RCC 7860 (cell line): ENCODE measurements at regions not wholly inside any gene's neighbourhood (a gene's known extent, or its start where the extent isn't known, plus 50 kb on each side); places are given as distances from the start of the nearest gene placed in this dataset.
A peak's percentile ranks its signal among the peaks of the same experiment; 100 is the strongest.

Experiments
- DNase-seq: peaks from one replicate; pipeline ENCODE4 v3.0.0-alpha.2; 2015; ENCODE audit warnings: low spot score
- FAIRE-seq: peaks from 2 replicates; lab custom pipeline; 2012; peaks lifted over from hg19 to GRCh38; lab: Jason Lieb, UNC

DNA sequence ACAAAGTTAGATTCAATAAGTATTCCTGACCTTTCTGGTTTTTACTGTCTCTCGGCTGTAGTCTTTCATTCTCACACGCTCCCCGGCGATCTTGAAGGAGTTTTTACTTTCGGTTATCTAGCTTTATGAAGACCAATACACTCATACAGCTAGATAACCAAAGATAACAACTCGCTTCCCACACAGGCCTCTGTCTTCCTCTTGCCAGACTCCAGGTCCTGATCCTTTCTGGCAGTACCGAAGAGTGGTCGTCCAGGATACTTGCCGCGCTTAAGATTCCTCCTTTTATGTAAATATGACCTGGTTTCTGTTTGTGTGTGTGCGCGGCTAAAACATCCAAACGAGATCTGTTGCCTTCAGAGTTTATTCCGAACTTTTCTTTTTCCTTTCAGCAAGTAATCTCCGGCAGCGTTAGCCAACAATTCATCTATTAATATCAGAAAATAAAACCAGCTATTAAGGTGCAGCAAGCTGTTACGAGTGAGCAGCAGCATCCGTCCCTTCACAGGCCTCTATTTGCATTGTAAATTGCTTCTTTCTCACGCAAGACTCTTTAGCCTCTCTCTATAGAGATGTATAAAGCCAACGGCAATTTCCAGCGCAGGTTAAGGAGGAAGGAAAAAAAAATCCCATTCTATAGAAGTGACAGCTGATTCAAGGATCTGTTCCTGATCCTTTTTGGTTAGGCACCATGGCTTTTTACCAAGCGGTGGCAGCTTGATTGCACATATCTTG, 216.1 kb downstream of the MEF2C start:
- no peak for FAIRE-seq

DNA sequence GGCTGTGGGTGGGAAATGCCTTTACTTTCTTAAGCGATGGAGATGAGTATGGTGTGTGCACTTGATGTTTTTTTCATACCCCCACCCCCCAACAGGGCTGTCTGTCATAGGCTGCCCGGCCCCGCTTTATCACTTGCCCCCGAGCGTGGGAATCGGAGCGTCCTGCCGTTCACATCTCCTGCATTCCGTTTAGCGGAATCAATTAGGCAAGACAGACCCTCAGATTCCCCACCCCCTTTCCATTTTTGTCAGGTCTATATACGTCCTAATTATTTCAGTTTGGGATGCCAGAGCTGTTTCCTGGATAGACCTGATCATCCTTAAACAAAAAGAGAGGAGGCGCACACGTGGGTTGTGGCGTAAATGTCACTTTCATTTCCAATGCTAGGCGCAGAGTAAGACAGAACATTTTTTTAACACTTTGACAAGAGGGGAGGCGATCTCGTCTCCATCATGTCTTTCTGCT, 217.2 kb downstream of the MEF2C start:
- no peak for FAIRE-seq

More for the DNA sequence above, 216.1 kb downstream of the MEF2C start:
- peak; percentile 30 for DNase-seq

DNA sequence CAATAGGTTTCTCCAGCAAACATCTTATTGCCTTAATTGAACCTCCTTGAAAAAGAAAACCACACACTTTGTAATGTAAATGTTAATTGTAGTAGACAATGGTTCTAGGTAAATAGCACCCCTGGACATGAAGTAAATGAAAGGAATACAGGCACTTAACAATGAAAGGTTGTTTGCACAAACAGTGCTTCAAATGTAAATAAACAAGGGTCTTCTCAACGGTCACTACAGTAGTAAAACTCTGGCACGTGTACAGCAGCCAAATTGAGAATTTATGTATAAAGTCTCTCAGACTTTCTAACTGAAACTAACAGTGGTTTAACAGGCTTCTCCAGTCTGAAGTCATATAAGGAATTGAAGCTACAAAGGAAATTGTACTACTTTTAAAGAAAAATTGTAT, 218.3 kb downstream of the MEF2C start:
- no peak for FAIRE-seq
- DNase-seq, result no peak

More for the DNA sequence above, 217.2 kb downstream of the MEF2C start:
- DNase-seq, result no peak

DNA sequence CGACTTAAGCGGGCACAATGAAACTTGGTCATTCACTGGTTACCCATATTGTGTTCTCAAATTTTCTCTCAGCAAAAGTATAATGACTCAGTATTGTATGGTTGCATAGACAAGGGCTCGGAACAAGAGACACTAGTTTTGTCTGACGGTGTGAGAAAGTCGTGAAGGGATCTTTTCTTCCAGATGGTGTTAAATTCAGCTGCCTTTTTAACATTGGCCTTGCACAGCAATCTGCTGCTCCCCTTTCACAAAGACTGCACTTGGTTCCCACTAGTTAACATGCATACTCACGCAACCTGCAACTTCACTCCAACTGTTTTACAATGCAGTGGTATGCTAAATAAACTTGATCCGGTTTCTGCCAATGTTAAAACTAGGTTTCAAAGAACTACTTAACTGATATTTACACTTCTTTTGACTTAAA, 219.2 kb downstream of the MEF2C start:
- no peak for DNase-seq
- no peak for FAIRE-seq

DNA sequence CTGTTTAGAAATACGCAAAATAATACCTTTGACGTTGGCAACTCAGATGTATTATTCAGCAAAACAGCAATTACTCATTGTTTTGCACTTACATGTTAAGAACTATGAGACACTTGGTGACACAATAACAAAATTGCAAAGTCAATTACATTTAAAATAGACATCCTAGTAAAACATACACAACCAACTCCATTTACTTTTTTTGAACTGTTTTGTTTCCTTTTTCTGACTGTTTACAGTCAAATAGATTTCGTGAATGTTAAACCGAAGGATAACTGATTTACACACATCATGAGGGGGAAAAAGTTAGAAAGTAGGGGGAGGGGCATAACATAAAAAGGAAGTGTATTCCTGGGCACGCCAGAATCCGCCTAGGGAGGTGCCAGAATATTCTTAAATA, 220.1 kb downstream of the MEF2C start:
- no peak for DNase-seq
- FAIRE-seq, result no peak

DNA sequence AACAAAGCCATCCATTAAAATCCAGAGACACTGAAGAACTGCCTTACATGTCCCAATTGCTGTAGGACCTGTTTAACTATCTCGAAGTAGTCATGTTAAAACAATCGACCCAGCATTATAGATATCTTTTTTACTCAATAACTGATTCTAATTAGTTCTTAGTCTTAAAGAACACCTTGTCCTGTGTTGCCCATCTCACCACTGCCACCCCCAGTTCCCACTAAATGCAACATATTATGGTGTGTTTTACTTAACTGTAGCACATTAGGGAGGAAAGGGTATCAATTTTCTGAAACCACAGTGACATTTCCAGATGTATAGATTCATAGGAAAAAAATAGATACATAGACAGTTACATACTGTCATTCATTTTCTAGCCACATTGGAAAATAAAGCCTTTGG, 221.2 kb downstream of the MEF2C start:
- no peak for DNase-seq

DNA sequence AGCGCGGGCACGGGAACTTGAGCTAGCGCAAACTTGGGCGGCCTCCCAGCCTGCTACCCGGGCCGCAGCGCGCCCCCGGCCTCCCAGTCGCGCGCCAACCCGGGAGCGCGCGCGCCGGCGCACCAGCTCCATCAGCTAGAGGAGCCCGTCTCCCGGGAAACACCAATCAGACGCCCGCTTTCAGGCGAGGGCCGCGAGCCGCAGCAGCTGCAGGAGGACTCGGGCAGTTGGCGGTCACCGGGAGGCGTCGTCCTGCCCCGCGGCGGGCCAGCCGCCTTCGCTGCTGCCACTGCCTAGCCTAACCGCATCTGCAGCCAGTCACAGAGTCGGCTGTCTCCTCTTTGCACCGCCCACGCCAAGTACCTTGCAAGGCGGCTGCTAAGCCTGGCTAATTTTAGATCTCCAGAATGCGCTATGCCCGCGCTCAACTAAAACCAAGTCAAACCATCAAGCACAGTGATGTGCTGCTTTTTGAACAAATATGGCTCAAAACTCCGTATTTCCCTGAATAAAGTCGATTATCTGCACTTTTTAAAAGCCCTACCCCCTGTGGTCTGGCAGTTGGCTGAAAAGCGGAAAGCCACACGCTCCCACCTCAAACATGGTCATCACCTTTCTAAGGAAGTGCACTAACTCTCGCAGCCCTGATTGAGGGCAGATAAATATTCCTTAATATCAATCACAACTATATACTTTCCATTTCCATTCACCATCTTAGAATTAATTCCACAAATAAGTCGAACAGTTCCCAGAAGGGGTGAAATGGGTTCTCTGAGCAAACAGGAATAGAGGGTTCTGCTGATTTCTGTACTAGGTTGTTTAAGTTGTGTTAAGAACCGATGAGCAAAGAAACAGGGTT, 221.8 kb downstream of the MEF2C start:
- DNase-seq (peak; percentile 90), FAIRE-seq (peak; percentile 38)

More for the DNA sequence above, 221.2 kb downstream of the MEF2C start:
- no peak for FAIRE-seq

DNA sequence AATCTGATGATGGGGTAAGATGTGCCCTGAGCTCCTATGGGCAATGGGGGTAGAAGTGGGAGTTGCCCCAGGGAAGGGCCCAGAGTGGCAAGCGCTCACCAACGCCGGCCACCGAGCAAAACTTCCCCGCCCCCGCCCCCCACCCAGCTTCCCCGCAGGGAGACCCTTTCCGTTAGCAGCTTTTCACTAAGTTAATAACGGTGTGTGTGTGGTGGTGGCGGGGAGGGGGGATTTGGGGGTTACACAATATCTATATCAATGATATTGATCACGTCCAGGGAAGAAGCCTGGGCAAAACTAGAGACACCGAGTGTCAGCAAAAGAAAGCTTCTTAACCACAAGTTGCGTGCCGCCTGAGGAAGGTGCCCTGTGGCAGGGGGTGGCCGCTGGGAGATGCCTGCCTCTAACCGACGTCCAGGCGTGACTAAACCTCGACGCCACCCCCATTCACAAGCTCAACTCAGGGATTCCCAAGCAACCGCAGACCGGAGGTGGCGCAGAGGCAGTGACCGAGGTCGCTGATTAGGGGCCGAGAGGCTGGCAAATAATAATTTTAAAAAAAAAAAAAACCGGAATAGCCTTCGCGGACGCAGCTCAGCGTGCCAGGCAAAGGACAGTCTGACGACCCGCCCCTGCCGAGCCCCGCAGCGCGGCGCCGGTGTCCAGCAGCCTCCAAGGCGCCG, 222.6 kb downstream of the MEF2C start:
- FAIRE-seq (peak; percentile 46), DNase-seq (peak; percentile 80)

DNA sequence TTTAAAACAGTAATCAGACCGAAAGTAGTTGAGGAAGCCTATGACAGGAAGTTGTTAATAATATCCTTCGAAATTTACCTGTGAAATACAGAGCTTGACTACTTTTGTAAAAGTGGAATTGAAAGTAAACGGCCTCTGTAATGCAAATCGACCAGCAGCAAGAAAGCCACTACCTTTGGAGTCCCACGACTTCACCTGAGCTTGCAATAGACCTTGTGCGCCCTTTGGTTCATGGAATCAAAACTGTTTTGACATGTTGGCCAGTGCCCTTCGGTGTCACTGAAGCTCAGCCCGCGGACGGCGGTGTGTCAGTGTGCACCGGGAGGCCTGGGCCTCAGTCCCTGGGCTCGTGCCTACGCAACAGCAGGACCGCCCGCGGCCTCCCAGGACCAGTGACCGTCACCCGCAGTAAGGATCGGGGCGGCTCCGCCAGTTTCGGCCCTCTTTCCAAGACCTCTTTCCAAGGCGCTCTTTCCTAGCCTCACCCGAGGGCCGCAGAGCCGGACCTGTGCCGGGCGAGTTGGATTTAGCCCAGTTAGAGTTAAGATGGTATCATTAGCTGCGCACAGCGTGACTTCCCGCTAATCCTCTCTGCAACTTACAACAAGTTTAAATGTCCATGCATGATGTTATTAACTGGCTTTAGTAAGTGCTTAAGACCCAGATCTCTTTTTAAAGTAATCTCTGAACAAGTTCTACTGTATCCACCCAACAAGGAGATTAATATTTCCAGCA, 223.3 kb downstream of the MEF2C start:
- DNase-seq (no peak), FAIRE-seq (no peak)

DNA sequence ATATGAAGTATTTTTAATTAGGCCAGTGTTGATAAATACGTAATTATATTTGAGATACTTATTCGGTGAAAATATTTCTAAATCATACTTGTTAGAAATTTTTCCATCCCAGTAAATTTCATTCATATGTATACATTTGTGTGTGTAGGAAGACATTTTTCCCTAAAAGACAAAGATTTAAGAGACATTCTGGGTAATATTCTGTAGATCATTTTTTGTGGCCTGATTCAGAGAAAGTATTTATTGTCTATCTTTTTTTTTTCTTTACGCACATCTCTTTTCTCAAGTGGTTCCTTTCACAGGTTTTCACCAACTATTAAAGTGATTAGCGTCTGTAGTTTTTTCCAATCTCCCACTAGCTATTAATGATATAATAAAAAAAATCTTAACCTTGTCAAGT, 224.1 kb downstream of the MEF2C start:
- DNase-seq (no peak), FAIRE-seq (no peak)

DNA sequence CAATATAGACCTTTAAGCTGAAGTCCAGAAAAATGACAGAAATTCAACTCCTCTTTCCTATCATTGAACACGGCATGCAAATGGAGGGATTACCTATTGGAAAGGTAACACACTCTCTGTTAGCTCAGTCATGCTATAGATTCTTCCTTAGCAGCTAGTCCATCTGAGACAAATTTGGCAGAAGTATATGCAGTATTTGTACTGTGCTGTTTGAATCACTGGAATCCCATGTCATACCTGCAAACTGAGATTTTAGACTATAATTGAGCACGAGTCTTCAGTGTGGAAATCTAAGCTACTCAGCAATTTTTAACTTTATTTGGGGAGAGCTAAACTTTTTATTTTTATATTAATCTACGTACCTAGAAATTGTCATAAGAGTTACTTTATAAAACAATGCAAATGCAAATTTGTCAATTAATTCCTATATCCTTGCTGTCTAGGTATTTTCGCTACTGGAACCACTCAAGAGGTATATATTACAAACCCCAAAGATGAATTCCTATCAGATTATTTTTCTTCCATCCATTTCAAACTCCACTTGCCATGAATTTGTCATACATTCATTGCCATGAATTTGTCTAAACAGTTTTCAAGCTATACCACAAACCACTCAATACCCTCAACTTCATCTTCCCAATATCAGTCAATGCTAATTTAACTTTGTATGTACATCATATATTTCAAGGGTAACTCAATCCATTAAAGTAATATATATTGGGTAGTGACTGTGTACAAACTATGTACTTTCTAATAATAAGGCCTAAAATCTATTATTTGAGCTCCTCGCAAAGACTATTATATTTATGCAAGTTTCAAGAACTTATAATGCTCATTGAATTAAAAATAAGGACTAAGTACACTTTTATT, 224.8 kb downstream of the MEF2C start:
- no peak for FAIRE-seq
- no peak for DNase-seq

DNA sequence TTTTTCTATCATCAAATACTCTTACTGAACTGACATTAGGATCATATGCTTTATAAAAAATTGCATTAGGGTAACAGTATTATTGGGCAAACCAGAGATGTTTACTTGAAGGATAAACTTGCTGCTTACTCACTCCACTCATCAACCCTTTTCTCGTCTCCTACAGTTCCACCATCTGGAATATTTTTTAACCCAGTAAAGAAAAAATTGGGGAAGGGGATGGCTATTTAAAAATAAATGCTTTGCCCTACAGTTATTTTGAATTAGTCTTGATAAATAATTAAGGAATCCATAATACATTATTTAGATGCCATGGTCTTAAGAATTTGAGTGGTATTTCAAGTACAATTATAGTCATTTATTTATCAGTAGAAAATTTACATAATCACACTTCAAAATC, 225.8 kb downstream of the MEF2C start:
- FAIRE-seq (no peak), DNase-seq (no peak)

DNA sequence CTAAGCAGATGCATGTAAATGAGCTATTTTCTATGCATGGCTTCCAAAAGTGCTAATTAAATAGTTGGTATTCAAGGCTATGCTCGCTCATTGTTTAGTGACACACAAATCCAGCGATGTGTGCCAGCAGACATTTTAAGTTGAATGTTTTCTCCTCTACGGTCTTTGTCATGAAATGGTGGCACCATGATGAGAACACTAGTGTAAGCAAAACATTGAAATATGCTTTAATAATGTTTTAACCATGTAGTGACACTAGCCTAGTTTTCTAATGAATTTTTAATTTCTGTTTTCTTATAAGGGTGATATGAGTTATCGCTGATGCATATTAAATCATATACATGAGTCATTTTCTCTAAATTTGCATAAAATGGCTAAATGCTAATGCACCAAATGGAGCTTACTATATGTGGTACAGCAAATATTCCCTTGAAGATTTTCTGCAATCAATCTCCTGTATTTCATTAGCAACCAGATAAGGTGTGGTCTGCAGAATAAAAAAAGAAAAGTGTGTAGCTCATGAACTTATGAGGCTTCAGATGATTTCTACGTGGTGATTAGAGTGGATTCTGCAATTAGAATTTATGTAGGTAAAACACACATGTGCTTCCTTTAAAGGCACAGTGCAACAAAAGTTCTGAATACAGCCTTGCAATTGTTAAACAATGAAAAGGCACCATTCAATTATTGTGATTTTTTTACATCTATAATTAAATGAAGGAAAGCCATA, 226.6 kb downstream of the MEF2C start:
- DNase-seq (no peak), FAIRE-seq (no peak)

DNA sequence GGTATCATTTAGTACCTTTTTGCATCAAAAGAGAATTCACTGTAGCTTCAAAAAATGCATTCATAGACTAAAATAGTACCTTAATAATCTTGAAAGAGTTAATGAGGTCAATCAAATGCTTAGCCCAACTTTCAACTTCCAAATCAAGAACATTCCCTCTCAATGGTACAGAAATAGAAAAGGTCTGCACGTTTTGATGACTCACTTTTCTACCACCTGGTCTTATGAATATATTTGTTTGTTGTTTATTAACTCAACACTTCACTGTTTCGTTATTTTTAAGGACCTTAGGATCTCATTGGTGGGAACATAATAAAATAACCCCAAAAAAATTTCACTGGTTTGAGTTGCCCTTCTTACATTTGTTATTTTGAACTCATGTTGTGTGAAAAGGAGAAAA, 229.5 kb downstream of the MEF2C start:
- no peak for DNase-seq
- no peak for FAIRE-seq

DNA sequence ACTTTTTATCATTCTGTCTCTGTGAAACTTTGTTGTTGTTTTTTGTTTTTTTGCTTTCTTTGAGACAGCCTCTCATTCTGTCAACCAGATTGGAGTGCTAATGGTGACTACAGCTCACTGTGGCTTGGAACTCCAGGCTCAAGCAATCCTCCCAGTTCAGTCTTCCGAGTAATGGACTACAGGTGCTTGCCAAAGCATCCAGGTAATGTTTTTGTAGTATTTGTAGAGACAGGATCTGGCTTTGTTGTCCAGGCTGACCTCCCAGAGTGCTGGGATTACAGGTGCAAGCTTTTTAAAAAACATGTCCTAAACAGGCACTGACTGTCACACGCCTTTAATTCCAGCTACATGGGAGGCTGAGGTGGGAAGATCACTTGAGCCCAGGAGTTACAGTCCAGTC, 235.1 kb downstream of the MEF2C start:
- DNase-seq, result no peak
- no peak for FAIRE-seq

DNA sequence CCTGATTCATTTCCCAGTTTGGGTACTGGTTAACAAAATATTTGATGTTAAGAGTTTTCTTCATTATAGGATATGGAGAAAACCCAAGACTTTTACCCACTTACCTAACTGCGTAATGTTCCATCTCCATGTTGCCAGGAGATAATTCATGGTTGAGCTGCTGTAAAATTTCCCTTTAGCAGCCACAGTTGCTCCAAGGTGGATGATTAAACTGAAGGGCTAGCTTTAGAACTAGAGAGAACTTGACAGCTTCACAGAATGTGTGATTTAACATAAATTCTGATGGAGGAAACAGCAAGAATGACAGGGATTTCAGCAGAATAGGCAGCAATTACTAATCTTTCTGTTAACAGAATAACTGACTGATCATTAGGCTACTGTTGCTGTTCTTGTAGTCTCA, 236.1 kb downstream of the MEF2C start:
- DNase-seq (peak; percentile 7), FAIRE-seq (peak; percentile 74)

DNA sequence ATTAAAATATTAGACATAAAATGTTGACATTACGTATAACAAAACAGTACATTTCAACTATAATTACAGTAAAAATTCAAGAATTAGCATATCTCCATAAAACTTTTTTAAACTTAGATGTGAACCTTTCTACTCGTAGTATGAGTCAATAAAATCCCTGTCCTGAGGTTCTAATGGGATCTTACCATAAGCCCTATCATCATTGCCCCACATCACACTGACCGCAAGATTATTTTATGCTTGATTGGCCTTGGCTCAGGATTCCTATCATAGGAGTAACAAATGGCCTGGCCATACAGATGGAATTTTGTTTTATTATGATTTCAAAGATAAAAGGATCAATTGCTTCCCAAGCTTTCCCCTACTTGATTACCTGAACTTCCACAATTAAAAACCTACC, 238.3 kb downstream of the MEF2C start:
- peak; percentile 61 for DNase-seq
- peak; percentile 93 for FAIRE-seq

DNA sequence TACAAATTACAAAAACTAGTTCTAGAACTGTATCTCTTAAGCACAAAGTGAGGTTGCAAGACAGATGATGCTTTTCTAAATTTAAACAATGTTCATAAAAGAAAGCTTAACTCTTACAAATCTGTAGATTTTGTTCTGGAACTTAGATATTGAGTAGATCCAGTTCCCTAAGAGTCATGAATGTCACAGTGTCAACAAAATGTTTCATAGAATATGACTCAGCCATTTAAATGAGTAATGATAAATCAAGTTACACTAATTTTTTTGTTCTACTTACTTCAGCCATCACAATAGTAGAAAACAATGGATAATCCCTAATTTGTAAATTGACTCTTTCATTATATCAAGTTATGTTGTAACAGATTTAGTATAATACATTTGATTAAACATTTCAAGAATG, 239.7 kb downstream of the MEF2C start:
- DNase-seq (peak; percentile 4), FAIRE-seq (peak; percentile 26)

DNA sequence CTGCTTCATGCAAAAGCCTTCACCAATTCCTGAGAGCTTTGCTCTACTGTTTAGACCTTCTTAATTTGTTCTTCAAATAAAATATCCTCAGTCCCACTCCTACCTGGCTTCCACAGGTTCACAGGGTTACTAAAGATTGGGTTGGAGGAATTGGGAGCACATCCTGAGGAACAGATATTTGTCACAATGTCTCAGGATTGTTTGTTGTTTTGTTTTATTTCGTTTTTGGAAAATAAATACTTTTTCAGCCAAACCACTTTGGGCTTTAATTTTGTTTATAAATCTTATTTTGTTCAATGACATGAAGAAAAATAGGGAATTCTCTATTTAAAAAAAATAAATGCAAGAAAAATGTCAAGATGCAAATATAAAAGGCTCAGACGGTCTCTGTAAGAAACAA, 249.0 kb downstream of the MEF2C start:
- FAIRE-seq (no peak), DNase-seq (no peak)
